CD4-positive, alpha-beta T cell treated with Interleukin-10 for 1 hour (primary cell): ENCODE measurements at regions not wholly inside any gene's neighbourhood (a gene's known extent, or its start where the extent isn't known, plus 50 kb on each side); places are given as distances from the start of the nearest gene placed in this dataset.
"Not testable (repeated sequence)": the region's sequence is repeated elsewhere in the genome, so short reads cannot be mapped to it uniquely, and the experiment has no call there.

ENCODE experiments used
- DNase-seq: peaks from one replicate; pipeline ENCODE4 v3.0.0-alpha.2; 2020

GRCh38 chr1:47638713-47639112 is 200.9 kb downstream of the FOXD2 start:
- DNase-seq = no peak

GRCh38 chr1:47643306-47644211 is 205.7 kb downstream of the FOXD2 start:
- DNase-seq = no peak

- no peak for DNase-seq
These were observed 206.3 kb downstream of the FOXD2 start for GRCh38 chr1:47644212-47644573.

- no peak for DNase-seq
These were observed 207.3 kb downstream of the FOXD2 start for GRCh38 chr1:47645151-47645550.

GRCh38 chr1:47646676-47647075 is 208.8 kb downstream of the FOXD2 start:
- DNase-seq = no peak

GRCh38 chr1:47647327-47647845 is 209.5 kb downstream of the FOXD2 start:
- no peak for DNase-seq

- DNase-seq = no peak
These were observed 212.4 kb downstream of the FOXD2 start for GRCh38 chr1:47650205-47650604.

- no peak for DNase-seq
These were observed 212.8 kb downstream of the FOXD2 start for GRCh38 chr1:47650611-47651010.

GRCh38 chr1:47651311-47652089 is 213.7 kb downstream of the FOXD2 start:
- no peak for DNase-seq

- DNase-seq = no peak
These were observed 217.9 kb downstream of the FOXD2 start for GRCh38 chr1:47655521-47656300.

- DNase-seq = no peak
These were observed 219.2 kb downstream of the FOXD2 start for GRCh38 chr1:47656719-47657685.

- DNase-seq = no peak
These were observed 220.5 kb downstream of the FOXD2 start for GRCh38 chr1:47658161-47658920.

GRCh38 chr1:47659146-47659545 is 221.3 kb downstream of the FOXD2 start:
- DNase-seq = no peak

GRCh38 chr1:47660622-47661021 is 222.8 kb downstream of the FOXD2 start:
- no peak for DNase-seq

GRCh38 chr1:47661040-47661439 is 223.2 kb downstream of the FOXD2 start:
- no peak for DNase-seq

- no peak for DNase-seq
These were observed 224.2 kb downstream of the FOXD2 start for GRCh38 chr1:47662068-47662467.

- DNase-seq = no peak
These were observed 225.4 kb downstream of the FOXD2 start for GRCh38 chr1:47663286-47663685.

- no peak for DNase-seq
These were observed 226.5 kb downstream of the FOXD2 start for GRCh38 chr1:47664356-47664755.

- not testable (repeated sequence) for DNase-seq
These were observed 227.1 kb downstream of the FOXD2 start for GRCh38 chr1:47664896-47665295.

GRCh38 chr1:47669081-47669585 is 231.3 kb downstream of the FOXD2 start:
- DNase-seq = no peak

- DNase-seq = no peak
These were observed 234.8 kb downstream of the FOXD2 start for GRCh38 chr1:47672622-47673021.
